Body of pancreas (tissue), 4 donors: ENCODE measurements at regions not wholly inside any gene's neighbourhood (a gene's known extent, or its start where the extent isn't known, plus 50 kb on each side); places are given as distances from the start of the nearest gene placed in this dataset.

Experiments used
- POLR2A ChIP-seq, 3 donors: fragments of 450-650 bp; IDR thresholded peaks; one replicate each; pipeline ENCODE4 v1.6.1; 2016; ENCODE audit warnings: antibody characterized with exemption in 3 of 3, mild to moderate bottlenecking in 2 of 3
- TF ChIP-seq, protein P1 (sequence below), 7 experiments: fragments of 450-650 bp in 4 of 7; fragments of 200-600 bp in 3 of 7; sonication (generic) in 3 of 7; IDR thresholded peaks; one replicate each; pipeline ENCODE4 v1.5.1; 2016 to 2019; ENCODE audit warnings: antibody characterized with exemption in 7 of 7

DNA sequence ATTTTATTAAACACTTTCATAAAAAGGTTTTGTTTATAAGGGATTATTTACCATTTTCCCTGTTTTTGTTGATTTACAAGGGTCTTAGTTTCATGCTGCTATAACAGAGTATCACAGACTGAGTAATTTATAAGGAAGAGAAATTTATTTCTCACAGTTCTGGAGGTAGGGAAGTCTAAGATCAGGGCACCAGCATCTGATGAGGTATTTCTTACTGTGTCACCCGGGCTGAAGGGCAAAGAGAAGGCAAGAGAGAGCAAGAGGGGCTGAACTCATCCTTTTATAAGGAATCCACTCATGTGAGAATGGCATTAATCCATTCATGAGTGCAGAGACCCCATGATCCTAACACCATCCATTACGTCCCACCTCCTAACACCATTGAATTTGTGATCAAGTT, 160.0 kb upstream of the SLC39A10 start:
- no peak for TF ChIP-seq POLR2A (IDR thresholded peaks at IDR 0.05)
- TF ChIP-seq, protein P1, sequence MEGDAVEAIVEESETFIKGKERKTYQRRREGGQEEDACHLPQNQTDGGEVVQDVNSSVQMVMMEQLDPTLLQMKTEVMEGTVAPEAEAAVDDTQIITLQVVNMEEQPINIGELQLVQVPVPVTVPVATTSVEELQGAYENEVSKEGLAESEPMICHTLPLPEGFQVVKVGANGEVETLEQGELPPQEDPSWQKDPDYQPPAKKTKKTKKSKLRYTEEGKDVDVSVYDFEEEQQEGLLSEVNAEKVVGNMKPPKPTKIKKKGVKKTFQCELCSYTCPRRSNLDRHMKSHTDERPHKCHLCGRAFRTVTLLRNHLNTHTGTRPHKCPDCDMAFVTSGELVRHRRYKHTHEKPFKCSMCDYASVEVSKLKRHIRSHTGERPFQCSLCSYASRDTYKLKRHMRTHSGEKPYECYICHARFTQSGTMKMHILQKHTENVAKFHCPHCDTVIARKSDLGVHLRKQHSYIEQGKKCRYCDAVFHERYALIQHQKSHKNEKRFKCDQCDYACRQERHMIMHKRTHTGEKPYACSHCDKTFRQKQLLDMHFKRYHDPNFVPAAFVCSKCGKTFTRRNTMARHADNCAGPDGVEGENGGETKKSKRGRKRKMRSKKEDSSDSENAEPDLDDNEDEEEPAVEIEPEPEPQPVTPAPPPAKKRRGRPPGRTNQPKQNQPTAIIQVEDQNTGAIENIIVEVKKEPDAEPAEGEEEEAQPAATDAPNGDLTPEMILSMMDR (IDR thresholded peaks at IDR 0.05) = no peak
